HT-29 (cell line): ENCODE measurements at regions not wholly inside any gene's neighbourhood (a gene's known extent, or its start where the extent isn't known, plus 50 kb on each side); places are given as distances from the start of the nearest gene placed in this dataset.
A peak's percentile ranks its signal among the peaks of the same experiment; 100 is the strongest.

Experiments used
- DNase-seq: peaks from one replicate; pipeline ENCODE4 v3.0.0-alpha.2; 2015; ENCODE audit warnings: low spot score

GRCh38 chr7:46033592-46033991, 112.5 kb upstream of the IGFBP3 start:
- no peak for DNase-seq

DNA sequence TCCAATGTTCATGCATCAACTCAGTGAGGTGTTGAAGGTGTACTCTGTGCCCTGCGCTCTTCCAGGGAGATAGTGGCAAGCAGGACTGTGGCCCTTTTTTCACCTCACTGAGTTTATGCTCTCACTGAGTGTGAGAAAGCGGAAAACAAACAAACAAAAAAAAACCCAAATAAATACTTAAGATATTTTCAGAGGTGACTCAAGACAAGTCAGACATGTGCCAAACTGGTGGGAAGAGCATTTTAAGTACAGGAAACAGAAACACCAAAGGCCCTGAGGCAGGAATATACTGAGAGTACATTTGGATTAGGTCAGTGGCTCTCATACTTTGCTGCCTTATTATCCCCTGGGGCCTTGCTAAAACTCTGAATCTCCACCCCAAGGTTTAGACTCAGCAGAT, 111.9 kb upstream of the IGFBP3 start:
- no peak for DNase-seq

GRCh38 chr7:46032353-46032752, 111.3 kb upstream of the IGFBP3 start:
- DNase-seq, result no peak

GRCh38 chr7:46029111-46029704, 108.1 kb upstream of the IGFBP3 start:
- DNase-seq, result no peak

GRCh38 chr7:46028246-46028645, 107.2 kb upstream of the IGFBP3 start:
- no peak for DNase-seq

DNA sequence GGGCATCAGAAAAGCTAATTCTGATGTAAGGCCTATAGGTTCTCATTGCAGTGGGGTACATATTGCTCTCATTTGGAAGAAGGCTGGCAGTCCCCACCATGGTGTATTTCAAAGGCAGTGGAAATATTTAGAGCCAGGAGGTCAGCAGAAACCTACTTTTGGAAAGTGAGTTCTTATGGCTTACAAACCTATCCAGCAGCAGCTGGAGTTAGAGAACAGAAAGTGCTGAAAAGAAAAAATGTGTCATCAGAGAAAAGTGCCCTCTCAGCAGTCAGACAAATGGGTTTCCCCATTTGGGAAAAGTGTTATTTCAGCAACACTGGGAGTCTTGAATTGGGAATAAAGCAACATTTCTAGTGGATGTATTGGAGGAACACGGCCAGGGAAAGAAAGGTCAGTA, 105.7 kb upstream of the IGFBP3 start:
- no peak for DNase-seq

- no peak for DNase-seq
Observed at GRCh38 chr7:46024263-46024916, 103.3 kb upstream of the IGFBP3 start.

- DNase-seq, result no peak
Observed at GRCh38 chr7:46022397-46022796, 101.3 kb upstream of the IGFBP3 start.

DNA sequence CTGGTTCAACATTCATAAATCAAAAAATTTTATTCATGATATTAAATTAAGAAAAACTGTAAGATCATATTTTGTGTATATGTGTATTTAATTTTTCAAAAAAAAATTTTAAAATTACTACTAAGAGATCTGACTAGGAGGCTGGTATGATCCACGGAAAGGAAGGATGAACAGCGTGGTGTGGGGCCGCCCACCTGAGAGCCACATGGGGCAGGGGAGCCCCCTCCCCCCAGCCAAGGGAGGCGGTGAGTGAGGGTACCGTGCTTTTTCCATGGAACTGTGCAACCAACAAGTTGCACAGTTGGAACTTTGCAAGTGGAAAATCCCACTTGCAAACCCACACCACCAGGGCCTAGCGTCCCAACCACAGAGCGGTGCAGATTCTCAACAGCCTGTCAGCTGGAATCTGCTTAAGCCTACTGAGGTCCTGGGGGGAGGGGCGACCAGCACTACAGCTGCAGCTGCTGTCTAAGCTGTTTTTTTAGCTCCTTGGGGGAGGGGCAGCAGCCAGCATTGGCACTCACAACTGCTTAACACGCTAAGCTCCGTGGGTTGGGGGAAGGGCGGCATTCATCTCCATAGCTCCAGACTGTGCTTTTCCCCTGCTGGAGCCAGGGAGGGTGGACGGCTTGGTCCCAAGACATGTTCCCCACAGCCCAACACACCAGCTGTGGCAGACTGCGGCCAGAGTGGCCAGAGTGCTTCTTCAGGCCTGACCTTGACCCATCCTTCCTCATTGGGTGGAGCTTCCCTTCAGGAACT, 94.2 kb upstream of the IGFBP3 start:
- no peak for DNase-seq

DNA sequence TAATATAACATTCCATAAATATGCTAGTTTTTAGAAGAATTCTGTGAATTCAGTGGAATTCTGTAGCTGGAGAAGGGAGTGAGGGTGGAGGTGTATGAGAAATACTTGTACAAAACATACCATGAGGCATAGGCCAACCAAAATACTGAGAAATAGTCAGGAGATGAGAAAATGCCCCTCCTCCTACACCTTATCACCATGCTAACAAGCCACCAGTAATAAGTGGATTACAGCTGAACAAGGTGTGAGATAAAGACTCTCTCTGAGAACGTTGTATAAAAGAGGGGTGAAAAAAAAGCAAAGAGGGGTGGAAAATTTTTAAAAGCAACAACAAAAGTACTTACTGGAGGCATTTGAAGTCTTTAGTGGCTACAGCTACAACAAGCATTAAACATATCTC, 90.4 kb upstream of the IGFBP3 start:
- DNase-seq, result no peak

GRCh38 chr7:46011059-46011458, 90.0 kb upstream of the IGFBP3 start:
- no peak for DNase-seq

- DNase-seq, result no peak
Observed at GRCh38 chr7:46009211-46009610, 88.1 kb upstream of the IGFBP3 start.

GRCh38 chr7:46007990-46008643, 87.0 kb upstream of the IGFBP3 start:
- peak; percentile 90 for DNase-seq

- peak; percentile 37 for DNase-seq
Observed at GRCh38 chr7:46007194-46007593, 86.1 kb upstream of the IGFBP3 start.

GRCh38 chr7:46006723-46007122, 85.7 kb upstream of the IGFBP3 start:
- DNase-seq, result no peak

GRCh38 chr7:46006212-46006611, 85.1 kb upstream of the IGFBP3 start:
- no peak for DNase-seq

GRCh38 chr7:46004965-46005364, 83.9 kb upstream of the IGFBP3 start:
- DNase-seq, result no peak

GRCh38 chr7:46003896-46004875, 83.1 kb upstream of the IGFBP3 start:
- peak; percentile 32 for DNase-seq

- DNase-seq, result no peak
Observed at GRCh38 chr7:46003161-46003560, 82.1 kb upstream of the IGFBP3 start.

GRCh38 chr7:46000513-46000912, 79.4 kb upstream of the IGFBP3 start:
- DNase-seq, result no peak

GRCh38 chr7:45999541-45999940, 78.5 kb upstream of the IGFBP3 start:
- no peak for DNase-seq
